H7 (cell line): ENCODE measurements at regions not wholly inside any gene's neighbourhood (a gene's known extent, or its start where the extent isn't known, plus 50 kb on each side); places are given as distances from the start of the nearest gene placed in this dataset.

Experiments
- DNase-seq: peaks from one replicate; pipeline ENCODE4 v3.0.0; 2012
- H3K27me3 ChIP-seq: 2 replicates; pipeline ENCODE4 v1.6.0; 2011; ENCODE audit warnings: mild to moderate bottlenecking, low read length; ENCODE audit not compliant: control insufficient read depth, insufficient read depth
- H3K36me3 ChIP-seq: replicated peaks from 2 replicates; pipeline ENCODE4 v1.5.1; 2011; ENCODE audit warnings: low read length; ENCODE audit not compliant: control insufficient read depth, insufficient read depth
- H3K4me3 ChIP-seq: 2 replicates; pipeline ENCODE4 v1.5.1; 2011; ENCODE audit warnings: low read depth, mild to moderate bottlenecking, control low read depth, low read length, moderate library complexity; ENCODE audit not compliant: insufficient read depth

DNA sequence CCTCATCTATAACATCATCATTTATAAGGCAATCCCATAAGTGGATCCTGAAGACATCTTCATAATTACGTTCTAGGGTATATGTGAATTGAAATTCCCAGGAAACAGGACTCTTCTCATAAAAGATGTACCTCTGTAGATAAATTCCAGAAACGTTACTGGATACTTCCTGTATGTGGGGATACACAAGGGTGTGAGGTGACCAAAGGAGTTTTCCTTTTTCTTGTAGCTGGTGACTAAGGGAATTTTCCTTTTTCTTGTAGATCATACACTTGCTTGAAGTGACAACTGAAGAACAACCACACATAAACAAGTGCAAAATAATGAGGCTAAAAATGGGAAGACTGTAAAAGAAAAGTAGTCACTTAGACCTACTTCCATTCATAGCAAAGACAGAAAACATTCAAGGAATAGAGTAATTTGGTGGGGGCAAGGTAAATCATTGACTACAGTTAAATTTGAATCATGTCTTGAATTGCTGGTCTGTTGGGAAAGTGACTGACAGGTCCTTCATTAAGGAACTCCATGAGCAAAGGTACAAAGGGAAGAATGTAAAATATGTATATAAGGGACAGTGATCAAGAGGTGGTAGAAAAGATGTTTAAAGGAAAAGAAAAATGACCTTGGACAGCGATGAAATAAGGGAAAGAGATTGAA is 53.2 kb upstream of the UBE2E3 start:
- DNase-seq, result no peak
- no peaks in the 10 kb centered on the region for H3K27me3 ChIP-seq
- no peaks in the 10 kb centered on the region for H3K36me3 ChIP-seq
- H3K4me3 ChIP-seq, result no peak overlapping the region

DNA sequence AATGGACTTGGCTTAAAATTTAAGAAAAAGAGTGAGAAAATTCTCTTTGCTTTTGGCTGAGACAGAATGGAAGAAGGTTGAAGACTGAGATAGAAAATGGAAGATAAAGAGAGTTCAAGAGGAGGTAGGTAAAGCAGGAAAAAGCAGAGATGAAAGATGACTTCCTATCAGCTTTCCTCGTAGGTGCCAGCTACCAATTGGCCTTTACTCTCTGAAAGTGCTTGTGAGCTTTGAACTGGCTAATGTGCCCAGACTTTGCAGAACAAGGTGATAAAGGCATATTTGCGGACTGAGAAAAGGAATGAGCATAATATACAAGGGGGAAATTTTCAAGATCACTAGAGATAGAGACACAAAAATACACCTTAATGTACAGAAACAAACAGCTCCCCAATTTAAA is 54.7 kb upstream of the UBE2E3 start:
- Histone ChIP-seq H3K4me3 (no peak overlapping the region), H3K27me3 (no peaks in the 10 kb centered on the region), H3K36me3 (no peaks in the 10 kb centered on the region)
- no peak for DNase-seq

DNA sequence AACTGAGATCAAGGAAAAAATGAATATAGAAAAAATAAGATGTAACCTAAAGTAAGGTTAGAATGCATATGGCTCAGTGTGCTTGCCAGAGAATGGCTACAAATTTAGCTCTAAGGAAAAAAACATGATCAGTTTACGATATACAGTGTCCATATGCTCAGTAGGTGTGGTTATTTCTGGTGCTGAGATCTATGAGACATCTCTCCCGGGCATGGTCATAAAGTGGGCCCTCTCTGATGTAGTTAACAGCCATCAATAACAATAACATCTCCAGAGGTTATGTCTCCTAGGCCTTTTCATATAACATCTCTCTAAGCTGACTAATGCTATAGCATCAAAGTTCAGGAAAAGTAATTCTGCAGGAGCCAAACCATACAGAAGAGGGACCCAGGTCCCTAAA is 56.3 kb upstream of the UBE2E3 start:
- DNase-seq, result no peak
- H3K27me3 ChIP-seq, result no peaks in the 10 kb centered on the region
- H3K4me3 ChIP-seq, result no peak overlapping the region
- H3K36me3 ChIP-seq, result no peaks in the 10 kb centered on the region

DNA sequence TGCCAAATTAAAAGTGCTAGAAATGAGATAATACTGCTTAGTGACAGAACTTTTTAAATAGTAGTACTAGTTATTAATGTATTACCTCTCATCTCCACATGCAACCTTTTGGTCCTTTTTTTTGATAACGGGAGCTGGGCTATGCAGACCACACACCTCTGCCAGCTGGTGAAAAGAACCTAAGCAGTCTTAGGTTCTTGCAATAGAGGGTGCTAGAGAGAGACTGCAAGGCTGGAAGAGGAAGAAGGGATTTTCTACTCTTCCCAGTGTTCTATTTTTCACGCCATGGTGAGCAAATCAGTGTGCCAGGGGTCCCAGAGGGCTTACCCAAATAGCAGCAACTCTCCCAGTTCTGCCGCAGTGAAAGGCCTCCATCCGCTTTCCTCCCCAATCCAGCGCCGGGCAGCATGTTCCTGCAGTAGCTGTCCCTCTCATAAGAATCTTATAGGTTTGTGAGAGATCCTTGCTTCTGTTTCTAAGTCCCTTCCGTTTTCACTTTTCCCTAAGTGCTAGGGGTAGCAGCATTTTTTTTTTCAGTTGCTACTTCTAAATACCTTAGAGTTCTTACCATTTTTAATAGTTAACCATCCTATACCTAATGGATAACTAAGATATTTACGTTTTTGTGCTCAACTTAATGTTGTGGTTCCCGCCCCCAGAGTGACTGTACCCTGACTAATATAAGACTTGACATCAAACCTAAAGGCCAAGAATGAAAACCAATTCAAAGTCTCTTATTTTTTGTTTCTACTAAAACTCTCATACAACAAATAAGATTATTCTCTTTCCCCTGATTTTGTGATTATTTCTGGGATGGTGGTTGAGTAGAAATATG is 69.4 kb upstream of the UBE2E3 start:
- Histone ChIP-seq H3K36me3 (no peaks in the 10 kb centered on the region), H3K4me3 (no peak overlapping the region), H3K27me3 (no peaks in the 10 kb centered on the region)
- peak; percentile 16 for DNase-seq

DNA sequence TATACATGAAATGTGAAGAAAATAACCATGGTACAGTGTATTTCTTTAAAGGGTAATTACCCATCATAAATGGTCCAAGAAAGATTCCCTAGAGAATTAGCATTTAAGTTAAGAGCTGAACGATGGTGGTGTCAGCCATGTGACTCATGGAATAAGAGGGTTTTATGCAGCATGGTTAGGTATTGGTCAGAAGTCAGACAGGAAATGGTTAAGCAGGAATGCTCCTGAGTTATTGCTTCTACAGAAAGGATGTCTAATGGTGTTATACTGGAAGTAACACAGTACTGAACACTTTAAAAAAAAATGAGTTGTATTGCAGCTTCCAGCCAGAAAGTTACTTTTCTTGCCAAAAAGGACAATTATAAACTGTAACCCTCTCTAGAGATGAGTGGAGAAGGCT is 72.7 kb upstream of the UBE2E3 start:
- no peaks in the 10 kb centered on the region for H3K36me3 ChIP-seq
- no peaks in the 10 kb centered on the region for H3K27me3 ChIP-seq
- no peak for DNase-seq
- no peak overlapping the region for H3K4me3 ChIP-seq

DNA sequence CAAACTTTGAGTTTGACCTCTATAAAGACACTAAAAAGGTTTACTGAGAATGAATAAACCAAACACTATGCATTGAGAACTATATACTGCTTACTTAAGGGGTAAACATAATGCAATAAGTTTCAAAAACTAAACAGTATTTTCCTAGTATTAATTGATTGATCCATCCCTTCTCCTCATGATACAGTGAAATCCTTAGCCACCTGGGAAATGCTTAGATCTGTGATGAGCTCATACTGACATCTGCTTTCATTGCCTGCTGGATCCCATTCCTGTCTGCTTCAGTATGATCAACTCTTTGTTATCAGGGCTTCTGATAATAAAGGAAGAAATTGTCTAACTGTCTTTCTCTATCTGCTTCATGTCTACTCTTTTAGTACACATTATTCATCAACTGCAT is 74.9 kb upstream of the UBE2E3 start:
- DNase-seq, result no peak
- Histone ChIP-seq H3K27me3 (no peaks in the 10 kb centered on the region), H3K36me3 (no peaks in the 10 kb centered on the region), H3K4me3 (no peak overlapping the region)

DNA sequence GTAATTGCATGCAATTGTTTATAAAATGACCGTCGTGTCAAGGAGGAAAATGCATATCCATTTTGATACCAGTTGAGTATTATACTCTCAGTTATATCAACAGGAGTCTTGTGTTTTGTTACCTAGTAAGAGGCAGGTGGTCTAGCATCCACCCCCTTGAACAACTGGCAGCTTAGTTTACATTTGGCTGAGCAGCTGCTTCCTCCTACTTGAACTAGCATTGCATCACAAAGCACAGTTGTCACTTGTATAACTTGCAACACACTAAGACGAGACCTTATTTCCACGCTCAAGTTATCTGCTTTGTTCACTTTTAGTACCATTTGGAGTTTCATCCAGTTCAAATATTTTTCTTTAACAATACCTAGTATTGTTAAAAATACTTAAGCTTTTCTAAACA is 75.4 kb upstream of the UBE2E3 start:
- H3K36me3 ChIP-seq, result no peaks in the 10 kb centered on the region
- no peak overlapping the region for H3K4me3 ChIP-seq
- H3K27me3 ChIP-seq, result no peaks in the 10 kb centered on the region
- peak; percentile 29 for DNase-seq

DNA sequence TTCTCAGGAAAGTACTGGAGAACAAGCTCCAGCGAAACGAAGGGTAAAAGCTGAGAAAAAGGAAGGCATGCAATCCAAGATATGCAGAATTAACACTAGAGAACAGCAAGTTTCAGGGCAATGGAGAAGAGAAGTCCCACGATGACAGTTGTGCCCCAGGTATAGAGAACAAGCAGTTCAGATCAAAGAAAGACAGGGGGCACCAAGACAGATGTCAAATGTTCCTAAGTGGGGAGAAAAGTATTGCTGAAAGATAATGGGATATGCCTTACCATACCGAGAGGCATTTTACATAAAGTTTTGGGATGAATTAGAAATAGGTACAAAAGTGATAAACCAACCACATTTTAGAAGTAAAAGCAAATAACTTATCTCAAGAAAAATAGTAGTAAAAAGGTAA is 79.1 kb upstream of the UBE2E3 start:
- DNase-seq, result no peak
- Histone ChIP-seq H3K27me3 (no peaks in the 10 kb centered on the region), H3K36me3 (no peaks in the 10 kb centered on the region), H3K4me3 (no peak overlapping the region)

DNA sequence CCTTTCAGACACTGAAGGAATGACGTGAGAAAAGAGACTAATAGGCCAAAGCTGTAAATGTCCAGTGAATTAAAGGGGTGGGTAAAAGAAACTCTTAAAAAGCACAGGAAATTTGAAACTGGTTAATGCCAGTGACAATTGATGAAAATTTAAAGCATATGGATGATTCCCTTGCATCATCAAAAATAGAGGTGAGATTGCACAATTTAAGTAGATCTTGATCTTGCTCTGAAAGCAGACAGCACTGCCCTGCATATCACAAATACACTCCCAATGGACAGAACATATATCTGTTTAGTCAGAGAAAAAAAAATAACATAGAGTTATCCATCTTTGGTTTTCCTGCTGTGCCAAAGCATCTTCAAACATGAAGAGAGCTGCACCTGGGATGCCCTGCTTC is 86.7 kb upstream of the UBE2E3 start:
- Histone ChIP-seq H3K4me3 (no peak overlapping the region), H3K27me3 (no peaks in the 10 kb centered on the region), H3K36me3 (no peaks in the 10 kb centered on the region)
- DNase-seq, result no peak

DNA sequence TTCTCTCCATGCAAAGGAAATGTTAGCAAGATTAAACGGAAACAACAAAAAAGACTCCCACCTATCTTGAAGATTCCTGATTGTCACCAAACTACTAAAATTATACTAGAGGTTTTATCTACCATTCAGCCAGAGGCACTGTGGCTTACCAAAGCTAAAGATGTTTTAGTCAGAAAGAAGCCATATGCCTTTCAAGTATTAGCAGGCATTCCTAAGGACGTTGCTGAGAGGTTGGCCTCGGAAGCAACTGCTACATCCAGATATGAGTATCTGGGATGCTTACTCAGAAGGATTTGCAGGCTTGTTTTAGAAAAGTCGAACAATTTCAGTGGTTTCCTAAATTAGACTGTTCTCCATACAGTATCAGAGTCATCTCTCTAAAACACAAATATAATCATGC is 88.3 kb upstream of the UBE2E3 start:
- no peak for DNase-seq
- Histone ChIP-seq H3K4me3 (no peak overlapping the region), H3K36me3 (no peaks in the 10 kb centered on the region), H3K27me3 (no peaks in the 10 kb centered on the region)

DNA sequence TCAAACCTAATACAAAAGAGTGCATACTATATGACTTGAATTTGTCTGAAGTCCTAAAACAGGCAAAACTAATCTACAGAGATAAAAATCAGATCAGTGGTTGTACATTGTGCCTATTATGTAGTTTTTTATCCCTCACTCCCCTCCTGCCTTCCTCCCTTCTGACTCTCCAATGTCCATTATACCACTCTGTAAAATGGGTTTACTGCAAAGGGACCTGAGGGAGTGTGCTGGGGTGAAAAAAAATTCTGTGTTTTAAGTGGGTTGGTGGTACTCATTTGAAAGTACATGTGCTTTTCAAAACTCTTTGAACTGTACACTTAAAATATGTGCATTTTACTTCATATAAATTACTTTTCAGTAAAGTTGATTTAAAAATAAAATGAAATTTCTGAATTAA is 89.0 kb upstream of the UBE2E3 start:
- Histone ChIP-seq H3K4me3 (no peak overlapping the region), H3K36me3 (no peaks in the 10 kb centered on the region), H3K27me3 (no peaks in the 10 kb centered on the region)
- no peak for DNase-seq

DNA sequence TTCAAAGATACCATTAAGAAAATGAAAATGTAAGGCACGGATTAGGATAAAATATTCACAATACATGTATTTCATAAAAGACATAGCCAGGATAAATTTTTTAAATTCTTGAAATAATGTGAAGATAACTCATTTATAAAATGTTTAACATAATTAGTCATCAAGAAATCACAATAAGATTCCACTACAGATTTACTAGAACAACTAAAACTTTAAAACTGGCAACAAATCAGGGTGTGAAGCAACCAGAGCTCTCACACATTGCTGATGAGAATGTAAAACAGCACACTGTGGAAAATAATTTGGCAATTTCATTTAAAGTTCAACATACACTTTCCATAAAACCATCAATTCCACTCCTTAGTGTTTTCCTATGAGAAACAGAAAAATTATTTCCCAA is 89.6 kb upstream of the UBE2E3 start:
- H3K4me3 ChIP-seq, result no peak overlapping the region
- no peaks in the 10 kb centered on the region for H3K36me3 ChIP-seq
- DNase-seq, result no peak
- no peaks in the 10 kb centered on the region for H3K27me3 ChIP-seq

DNA sequence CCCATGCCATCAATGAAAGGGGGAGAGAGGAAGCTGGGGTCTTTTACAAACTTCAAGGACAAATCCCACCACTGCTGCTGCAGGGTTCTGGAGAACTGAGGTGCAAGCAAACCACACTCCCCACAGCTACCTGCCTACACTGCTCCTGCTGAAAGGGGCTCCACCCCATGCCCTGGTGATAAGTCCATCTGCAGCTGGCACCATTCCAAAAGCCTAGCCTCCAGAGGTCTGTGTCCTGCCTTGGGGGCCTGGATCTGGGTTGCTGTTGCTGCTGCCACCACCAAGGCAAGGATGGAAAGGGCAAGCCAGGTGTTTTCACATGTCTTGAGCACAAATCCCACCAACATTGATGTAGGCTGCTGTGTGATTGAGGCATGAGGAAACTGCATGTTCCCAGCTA is 97.4 kb upstream of the UBE2E3 start:
- no peak overlapping the region for H3K4me3 ChIP-seq

DNA sequence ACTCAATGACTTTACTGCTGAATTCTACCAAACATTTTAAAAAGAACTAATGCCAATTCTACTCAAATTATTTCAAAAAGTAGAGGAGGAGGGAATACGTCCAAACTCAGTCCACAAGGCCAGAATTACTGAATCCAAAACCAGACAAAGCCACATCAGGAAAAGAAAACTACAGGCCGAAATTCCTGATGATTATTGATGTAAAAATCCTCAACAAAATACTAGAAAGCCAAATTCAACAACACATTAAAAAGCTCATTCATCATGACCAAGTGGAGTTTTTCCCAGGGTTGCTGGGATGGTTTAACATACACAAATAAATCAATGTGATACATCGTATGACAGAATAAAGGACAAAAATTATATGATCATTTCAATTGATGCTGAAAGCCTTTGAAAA is 103.9 kb upstream of the UBE2E3 start:
- no peak overlapping the region for H3K4me3 ChIP-seq
- no peaks in the 10 kb centered on the region for H3K27me3 ChIP-seq
- no peaks in the 10 kb centered on the region for H3K36me3 ChIP-seq
- DNase-seq, result no peak

More for the DNA sequence above, 97.4 kb upstream of the UBE2E3 start:
- DNase-seq, result no peak
- Histone ChIP-seq H3K27me3 (no peaks in the 10 kb centered on the region), H3K36me3 (no peaks in the 10 kb centered on the region)

DNA sequence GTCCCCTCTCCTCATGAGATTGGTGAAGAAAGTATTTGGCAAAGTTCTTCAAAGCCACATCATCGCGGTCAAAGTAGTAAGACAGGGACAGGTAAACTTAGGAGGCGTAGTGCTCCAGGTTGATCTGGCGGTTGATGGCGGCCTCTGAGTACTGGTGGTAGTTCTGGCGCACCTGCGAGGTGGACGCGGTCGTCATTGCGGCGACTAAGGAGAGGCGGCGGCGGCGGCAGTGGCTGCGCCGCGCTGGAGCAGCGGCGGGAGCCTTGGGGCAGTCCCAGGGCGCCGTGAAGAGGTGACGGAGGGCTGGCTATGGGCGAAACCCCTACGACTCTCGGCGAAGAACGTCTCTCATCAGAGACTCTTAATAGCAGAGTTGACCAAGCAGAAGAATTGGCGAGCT is 107.2 kb upstream of the UBE2E3 start:
- no peaks in the 10 kb centered on the region for H3K36me3 ChIP-seq
- no peak overlapping the region for H3K4me3 ChIP-seq
- no peak for DNase-seq
- no peaks in the 10 kb centered on the region for H3K27me3 ChIP-seq
